DMS114 treated with DMSO at 0.1 percent for 48 hours (cell line): ENCODE measurements at regions not wholly inside any gene's neighbourhood (a gene's known extent, or its start where the extent isn't known, plus 50 kb on each side); places are given as distances from the start of the nearest gene placed in this dataset.

Experiments used
- DNase-seq: peaks from one replicate; lab custom pipeline; 2025; ENCODE audit not compliant: unreplicated experiment; lab: John Stamatoyannopoulos, UW

- DNase-seq = no peak
Measured at GRCh38 chr12:110971936-110972335, 51.6 kb upstream of the MYL2 start.

- DNase-seq = no peak
Measured at GRCh38 chr12:110971189-110971920, 51.0 kb upstream of the MYL2 start.
